SK-N-SH treated with all-trans-retinoic acid at 6 μM for 48 hours (cell line): ENCODE measurements at regions not wholly inside any gene's neighbourhood (a gene's known extent, or its start where the extent isn't known, plus 50 kb on each side); places are given as distances from the start of the nearest gene placed in this dataset.

Source experiments
- ARNTL ChIP-seq: fragments of 450-650 bp; formaldehyde crosslinking; IDR thresholded peaks from 2 replicates; pipeline ENCODE4 v1.5.0; 2020; ENCODE audit warnings: low read depth, mild to moderate bottlenecking, moderate library complexity, borderline replicate concordance
- BACH2 ChIP-seq: fragments of 250-450 bp; sonication (Bioruptor Pico); IDR thresholded peaks from 2 replicates; pipeline ENCODE4 v1.9.0; 2021; ENCODE audit warnings: mild to moderate bottlenecking, borderline replicate concordance
- CREB5 ChIP-seq: fragments of 250-450 bp; sonication (Bioruptor Pico); IDR thresholded peaks from 2 replicates; pipeline ENCODE4 v1.5.1; 2020; ENCODE audit warnings: low read depth, mild to moderate bottlenecking, moderate library complexity
- GLIS3 ChIP-seq: fragments of 250-450 bp; sonication (Bioruptor Pico); IDR thresholded peaks from 2 replicates; pipeline ENCODE4 v1.5.0; 2020; ENCODE audit warnings: mild to moderate bottlenecking, moderate library complexity
- PATZ1 ChIP-seq: fragments of 250-450 bp; sonication (Bioruptor Pico); IDR thresholded peaks from 2 replicates; pipeline ENCODE4 v1.8.0; 2020; ENCODE audit warnings: mild to moderate bottlenecking, moderate library complexity, borderline replicate concordance
- RARB ChIP-seq: fragments of 250-450 bp; sonication (Bioruptor Pico); IDR thresholded peaks from 2 replicates; pipeline ENCODE4 v1.8.0; 2021; ENCODE audit warnings: mild to moderate bottlenecking, moderate library complexity
- TCF4 ChIP-seq: fragments of 250-450 bp; sonication (Bioruptor Pico); IDR thresholded peaks from 2 replicates; pipeline ENCODE4 v1.8.0; 2021; ENCODE audit warnings: mild to moderate bottlenecking, moderate library complexity, borderline replicate concordance
- TOX ChIP-seq: fragments of 250-450 bp; sonication (Bioruptor Pico); IDR thresholded peaks from 2 replicates; pipeline ENCODE4 v1.8.0; 2021; ENCODE audit warnings: mild to moderate bottlenecking, moderate library complexity, borderline replicate concordance
- TSHZ2 ChIP-seq: fragments of 250-450 bp; sonication (Bioruptor Pico); IDR thresholded peaks from 2 replicates; pipeline ENCODE4 v1.5.0; 2020; ENCODE audit warnings: mild to moderate bottlenecking, moderate library complexity
- ZC3H10 ChIP-seq: fragments of 250-450 bp; sonication (Bioruptor Pico); IDR thresholded peaks from 2 replicates; pipeline ENCODE4 v1.5.1; 2021; ENCODE audit warnings: mild to moderate bottlenecking, moderate library complexity
- ZFP3 ChIP-seq: fragments of 250-450 bp; sonication (Bioruptor Pico); IDR thresholded peaks from 2 replicates; pipeline ENCODE4 v1.5.0; 2020; ENCODE audit warnings: mild to moderate bottlenecking, moderate library complexity
- ZFP30 ChIP-seq: fragments of 450-650 bp; formaldehyde crosslinking; IDR thresholded peaks from 2 replicates; pipeline ENCODE4 v1.5.0; 2022; ENCODE audit warnings: mild to moderate bottlenecking, moderate library complexity
- TF ChIP-seq, protein P1 (sequence below): fragments of 250-450 bp; sonication (Bioruptor Pico); IDR thresholded peaks from 2 replicates; pipeline ENCODE4 v1.5.1; 2021; ENCODE audit warnings: mild to moderate bottlenecking, moderate library complexity

DNA sequence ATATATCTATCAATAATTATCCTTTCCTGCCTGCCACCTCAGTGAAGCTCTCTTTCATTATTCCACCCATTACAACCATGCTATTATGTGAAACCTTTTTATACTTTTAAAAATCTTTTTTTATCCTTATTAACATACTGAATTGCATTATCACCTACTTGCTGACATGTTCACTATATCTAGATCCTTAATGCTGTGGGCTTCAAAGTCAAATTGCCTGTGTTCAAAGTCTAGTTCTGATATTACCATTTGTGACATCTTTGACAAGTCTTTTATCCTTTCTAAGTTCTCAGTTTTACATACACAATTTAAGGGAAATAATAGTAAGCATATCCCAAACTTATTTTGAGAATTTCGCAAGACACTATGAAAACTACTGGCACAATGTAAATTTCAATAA, 2239.4 kb downstream of the LRRC4C start:
- no peak for TF ChIP-seq ARNTL
- TF ChIP-seq ZFP3 (CRISPR knock-in tag), result no peak
- TF ChIP-seq GLIS3 (CRISPR knock-in tag), result no peak
- TF ChIP-seq ZFP30, result no peak
- no peak for TF ChIP-seq ZC3H10 (CRISPR knock-in tag)
- no peak for TF ChIP-seq TCF4
- no peak for TF ChIP-seq PATZ1
- TF ChIP-seq RARB, result no peak
- no peak for TF ChIP-seq CREB5 (CRISPR knock-in tag)
- no peak for TF ChIP-seq TOX (CRISPR knock-in tag)
- TF ChIP-seq TSHZ2 (CRISPR knock-in tag), result no peak
- no peak for TF ChIP-seq BACH2
- TF ChIP-seq, protein P1, sequence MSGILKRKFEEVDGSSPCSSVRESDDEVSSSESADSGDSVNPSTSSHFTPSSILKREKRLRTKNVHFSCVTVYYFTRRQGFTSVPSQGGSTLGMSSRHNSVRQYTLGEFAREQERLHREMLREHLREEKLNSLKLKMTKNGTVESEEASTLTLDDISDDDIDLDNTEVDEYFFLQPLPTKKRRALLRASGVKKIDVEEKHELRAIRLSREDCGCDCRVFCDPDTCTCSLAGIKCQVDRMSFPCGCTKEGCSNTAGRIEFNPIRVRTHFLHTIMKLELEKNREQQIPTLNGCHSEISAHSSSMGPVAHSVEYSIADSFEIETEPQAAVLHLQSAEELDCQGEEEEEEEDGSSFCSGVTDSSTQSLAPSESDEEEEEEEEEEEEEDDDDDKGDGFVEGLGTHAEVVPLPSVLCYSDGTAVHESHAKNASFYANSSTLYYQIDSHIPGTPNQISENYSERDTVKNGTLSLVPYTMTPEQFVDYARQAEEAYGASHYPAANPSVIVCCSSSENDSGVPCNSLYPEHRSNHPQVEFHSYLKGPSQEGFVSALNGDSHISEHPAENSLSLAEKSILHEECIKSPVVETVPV (CRISPR knock-in tag), result no peak
